COLO829 (cell line): ENCODE measurements at regions not wholly inside any gene's neighbourhood (a gene's known extent, or its start where the extent isn't known, plus 50 kb on each side); places are given as distances from the start of the nearest gene placed in this dataset.
"Not testable (repeated sequence)": the region's sequence is repeated elsewhere in the genome, so short reads cannot be mapped to it uniquely, and the experiment has no call there.

Experiments
- DNase-seq: peaks from one replicate; pipeline ENCODE4 v3.0.0; 2012; ENCODE audit warnings: low spot score

GRCh38 chr1:104163912-104164476 is 414.3 kb downstream of the AMY1C start:
- DNase-seq, result no peak

DNA sequence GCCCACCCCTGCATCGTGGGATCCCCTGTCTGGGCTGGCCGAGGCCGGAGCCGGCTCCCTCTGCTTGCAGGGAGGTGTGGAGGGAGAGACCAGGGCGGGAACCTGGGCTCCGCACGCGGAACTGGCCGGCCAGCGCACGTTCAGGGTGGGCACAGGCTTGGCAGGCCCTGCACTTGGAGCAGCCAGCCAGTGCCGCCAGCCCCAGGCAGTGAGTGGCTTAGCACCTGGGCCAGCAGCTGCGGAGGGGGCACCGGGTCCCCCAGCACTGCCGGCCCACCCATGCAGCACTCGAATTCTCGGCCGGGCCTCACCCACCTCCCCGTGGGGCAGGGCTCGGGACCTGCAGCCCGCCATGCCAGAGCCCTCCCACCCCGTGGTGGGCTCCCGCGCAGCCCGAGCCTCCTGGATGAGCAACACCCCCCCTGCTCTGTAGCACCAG is 422.6 kb downstream of the AMY1C start:
- DNase-seq, result no peak

DNA sequence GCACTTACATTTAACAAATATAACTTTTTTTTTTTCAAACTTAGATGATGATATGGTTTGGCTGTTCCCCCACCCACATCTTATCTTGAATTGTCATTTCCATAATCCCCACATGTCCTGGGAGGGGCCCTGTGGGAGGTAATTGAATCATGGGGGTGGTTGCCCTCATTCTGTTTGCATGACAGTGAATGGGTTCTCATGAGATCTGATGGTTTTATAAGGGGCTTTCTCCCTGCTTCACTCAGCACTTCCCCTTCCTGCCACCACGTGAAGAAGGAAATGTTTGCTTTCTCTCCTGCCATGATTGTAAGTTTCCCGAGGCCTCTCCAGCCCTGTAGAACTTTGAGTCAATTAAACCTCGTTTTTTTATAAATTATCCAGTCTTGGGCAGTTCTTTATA is 432.6 kb downstream of the AMY1C start:
- DNase-seq, result no peak

- no peak for DNase-seq
Observed at GRCh38 chr1:104189207-104189606, 439.5 kb downstream of the AMY1C start.

GRCh38 chr1:104190821-104191220 is 441.1 kb downstream of the AMY1C start:
- peak; percentile 28 for DNase-seq

GRCh38 chr1:104195395-104195794 is 445.7 kb downstream of the AMY1C start:
- no peak for DNase-seq

- DNase-seq, result no peak
Observed at GRCh38 chr1:104196136-104196535, 446.4 kb downstream of the AMY1C start.

DNA sequence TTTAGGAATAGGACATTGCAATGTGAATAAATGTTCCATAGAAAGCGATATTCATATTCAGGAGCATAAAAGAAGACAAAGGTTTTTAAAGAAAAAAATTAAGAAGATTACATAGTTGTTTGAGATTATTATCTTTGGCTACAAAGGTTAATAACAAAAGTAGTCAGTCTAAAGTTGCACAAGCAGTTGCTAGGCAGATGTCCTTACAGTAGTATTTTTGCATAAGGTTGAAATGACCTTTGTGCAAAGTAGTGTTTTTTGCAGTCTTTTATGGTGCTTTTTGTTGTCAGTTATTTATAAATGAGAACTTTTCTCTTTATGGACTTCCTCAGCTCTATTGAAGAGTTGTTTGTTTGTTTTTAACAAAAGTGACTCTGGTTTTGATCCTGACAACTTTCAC is 447.8 kb downstream of the AMY1C start:
- DNase-seq, result no peak

- DNase-seq, result no peak
Observed at GRCh38 chr1:104212239-104212638, 462.5 kb downstream of the AMY1C start.

DNA sequence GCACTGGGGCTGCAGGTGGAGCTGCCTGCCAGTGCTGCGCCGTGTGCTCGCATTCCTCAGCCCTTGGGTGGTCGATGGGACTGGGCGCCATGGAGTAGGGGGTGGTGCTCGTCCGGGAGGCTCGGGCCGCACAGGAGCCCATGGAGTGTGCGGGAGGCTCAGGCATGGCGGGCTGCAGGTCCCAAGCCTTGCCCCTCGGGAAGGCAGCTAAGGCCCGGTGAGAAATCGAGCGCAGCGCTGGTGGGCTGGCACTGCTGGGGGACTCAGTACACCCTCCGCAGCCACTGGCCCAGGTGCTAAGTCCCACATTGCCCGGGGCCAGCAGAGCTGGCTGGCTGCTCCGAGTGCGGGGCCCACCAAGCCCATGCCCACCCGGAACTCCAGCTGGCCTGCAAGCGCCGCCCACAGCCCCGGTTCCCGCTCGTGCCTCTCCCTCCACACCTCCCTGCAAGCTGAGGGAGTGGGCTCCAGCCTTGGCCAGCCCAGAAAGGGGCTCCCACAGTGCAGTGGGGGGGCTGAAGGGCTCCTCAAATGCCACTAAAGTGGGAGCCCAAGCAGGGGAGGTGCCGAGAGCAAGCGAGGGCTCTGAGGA is 467.8 kb downstream of the AMY1C start:
- DNase-seq, result not testable (repeated sequence)

DNA sequence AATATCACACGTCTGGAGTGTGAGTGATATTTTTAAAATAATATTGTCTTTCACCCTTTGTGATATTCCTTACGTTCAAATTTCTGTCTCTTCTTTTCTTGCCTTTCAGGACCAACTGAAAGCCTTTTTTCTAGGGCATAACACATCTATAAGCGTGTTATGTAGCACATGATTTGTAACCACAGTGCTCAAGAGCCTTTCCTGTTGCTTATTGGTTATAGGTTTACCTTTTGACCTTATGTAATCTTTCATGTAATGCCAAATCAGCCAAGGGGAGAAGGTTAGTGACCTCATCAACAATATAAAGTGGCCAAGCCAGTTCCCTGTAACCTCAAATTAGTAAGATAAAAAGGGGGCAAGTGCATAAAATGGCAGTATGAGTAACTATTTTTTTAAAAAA is 480.2 kb downstream of the AMY1C start:
- DNase-seq, result peak; percentile 2

- no peak for DNase-seq
Observed at GRCh38 chr1:104231676-104232075, 482.0 kb downstream of the AMY1C start.

DNA sequence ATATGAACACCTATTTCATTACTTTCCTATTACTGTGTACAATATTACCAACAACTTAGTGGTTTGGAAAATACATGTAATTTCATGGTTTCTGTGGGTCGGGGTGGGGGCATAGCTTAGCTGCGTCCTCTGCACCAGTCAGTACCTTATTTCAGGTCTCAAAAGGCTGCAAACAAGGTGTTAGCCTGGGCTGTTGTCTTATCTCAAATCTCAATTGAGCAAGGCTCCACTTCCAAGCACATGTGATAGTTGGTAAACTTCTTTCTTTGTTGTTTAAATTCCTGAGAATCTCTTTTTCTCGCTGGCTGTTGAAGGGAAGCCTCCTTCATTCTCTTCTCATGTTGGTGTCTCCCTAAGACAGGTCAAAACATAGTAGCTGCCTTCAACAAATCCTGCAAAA is 485.4 kb downstream of the AMY1C start:
- DNase-seq, result no peak

- no peak for DNase-seq
Observed at GRCh38 chr1:104238991-104239390, 489.3 kb downstream of the AMY1C start.

DNA sequence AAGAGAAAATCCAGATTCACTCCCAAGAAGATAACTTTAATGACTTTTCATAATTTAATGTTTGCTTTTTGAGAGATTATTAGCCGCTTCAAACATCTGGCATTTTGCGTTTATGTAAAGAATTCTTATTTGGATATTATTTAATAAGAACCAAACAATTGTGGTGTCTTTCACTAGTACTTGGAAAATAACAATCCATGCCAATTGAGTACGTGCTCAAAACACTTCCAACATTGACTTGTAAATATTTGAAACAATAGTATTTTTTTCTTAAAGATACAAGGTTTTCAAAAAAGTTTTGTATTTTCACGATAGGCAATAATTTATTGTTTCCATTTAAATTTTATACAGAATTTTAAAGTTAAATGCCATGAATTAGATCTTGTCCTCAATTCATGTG is 498.7 kb downstream of the AMY1C start:
- no peak for DNase-seq

DNA sequence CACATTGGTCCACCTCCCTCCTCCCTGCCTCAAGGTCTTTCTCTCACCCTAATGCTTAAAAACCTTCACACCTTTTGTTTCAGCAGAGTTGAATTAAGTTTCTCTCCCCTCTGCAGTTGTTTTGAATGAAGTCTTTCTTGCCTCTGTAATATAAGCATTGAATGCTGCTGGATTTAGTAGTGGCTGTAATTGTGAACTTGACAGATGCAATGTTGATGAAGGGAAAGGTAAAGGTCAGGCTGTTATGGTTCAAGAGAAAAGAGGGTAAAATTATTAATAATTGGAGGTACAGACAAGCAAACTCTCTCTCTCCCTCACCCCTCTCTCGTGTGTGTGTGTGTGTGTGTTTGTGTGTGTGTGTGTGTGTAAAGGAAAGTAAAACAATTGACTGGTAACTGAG is 509.8 kb downstream of the AMY1C start:
- DNase-seq, result no peak

DNA sequence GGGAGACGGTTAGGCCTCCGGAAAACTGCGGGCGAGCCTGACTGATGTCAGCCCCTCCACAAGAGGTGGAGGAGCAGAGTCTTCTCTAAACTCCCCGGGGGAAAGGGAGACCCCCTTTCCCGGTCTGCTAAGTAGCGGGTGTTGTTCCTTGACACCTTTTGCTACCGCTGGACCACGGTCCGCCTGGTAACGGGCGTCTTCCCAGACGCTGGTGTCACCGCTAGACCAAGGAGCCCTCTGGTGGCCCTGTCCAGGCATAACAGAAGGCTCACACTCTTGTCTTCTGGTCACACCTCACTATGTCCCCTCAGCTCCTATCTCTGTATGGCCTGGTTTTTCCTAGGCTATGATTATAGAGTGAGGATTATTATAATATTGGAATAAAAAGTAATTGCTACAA is 513.4 kb downstream of the AMY1C start:
- DNase-seq, result not testable (repeated sequence)

- peak; percentile 2 for DNase-seq
Observed at GRCh38 chr1:104264521-104264920, 514.8 kb downstream of the AMY1C start.

- no peak for DNase-seq
Observed at GRCh38 chr1:104265163-104265562, 515.5 kb downstream of the AMY1C start.

- DNase-seq, result no peak
Observed at GRCh38 chr1:104266612-104267011, 516.9 kb downstream of the AMY1C start.

DNA sequence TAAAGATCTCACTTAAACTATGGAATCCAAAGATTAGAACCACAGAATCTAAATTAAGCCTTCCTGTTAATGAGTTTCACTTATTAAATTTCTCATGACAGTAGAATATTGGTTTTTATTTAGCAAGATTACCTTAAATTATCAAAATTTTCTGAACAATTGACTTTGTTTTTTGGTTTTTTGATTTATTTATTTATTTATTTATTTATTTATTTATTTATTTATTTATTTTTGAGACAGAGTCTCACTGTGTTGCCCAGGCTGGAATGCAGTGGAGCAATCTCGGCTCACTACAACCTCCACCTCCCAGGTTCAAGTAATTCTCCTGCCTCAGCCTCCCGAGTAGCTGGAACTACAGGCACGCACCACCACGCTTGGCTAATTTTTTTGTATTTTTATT is 538.6 kb downstream of the AMY1C start:
- not testable (repeated sequence) for DNase-seq

DNA sequence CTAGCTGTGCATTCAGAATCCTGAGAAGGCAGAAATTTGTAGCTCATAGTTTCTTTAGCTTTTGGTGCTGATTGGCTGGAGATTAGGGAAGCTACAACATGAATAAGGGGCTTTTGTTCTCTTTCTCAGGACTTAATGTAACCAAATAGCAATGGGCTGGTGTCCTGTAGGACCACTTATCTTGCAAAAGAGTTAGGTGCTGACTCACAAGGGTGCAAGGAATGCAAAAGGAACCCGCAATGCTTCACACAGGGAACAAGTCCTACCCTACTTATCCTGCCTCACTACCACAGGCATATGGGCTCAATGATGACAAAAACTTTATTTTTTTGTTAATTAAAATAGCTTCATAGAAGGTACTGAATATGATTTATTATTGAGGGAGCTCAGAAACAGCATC is 541.5 kb downstream of the AMY1C start:
- no peak for DNase-seq

- no peak for DNase-seq
Observed at GRCh38 chr1:104294259-104294658, 544.6 kb downstream of the AMY1C start.

DNA sequence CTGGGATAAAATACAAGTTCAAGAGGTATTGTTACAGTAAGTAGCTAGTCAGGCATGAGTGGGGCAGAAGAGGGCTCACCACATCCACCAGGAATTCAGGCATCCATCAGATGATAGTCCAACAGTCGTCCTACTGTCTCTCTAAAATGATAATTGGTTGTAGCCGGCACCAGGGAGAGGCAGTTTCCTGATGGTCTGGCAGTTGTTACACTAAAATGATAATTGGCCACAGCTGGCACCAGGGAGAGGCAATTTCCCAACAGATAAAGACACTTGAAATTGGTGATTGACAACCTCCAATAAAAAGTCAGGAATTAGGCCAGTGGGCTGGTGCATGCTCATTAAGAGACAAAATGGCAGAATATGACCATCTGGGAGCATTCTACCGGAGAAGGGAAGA is 545.8 kb downstream of the AMY1C start:
- DNase-seq, result no peak
